Loucy (cell line): ENCODE measurements at regions not wholly inside any gene's neighbourhood (a gene's known extent, or its start where the extent isn't known, plus 50 kb on each side); places are given as distances from the start of the nearest gene placed in this dataset.

Experiments
- H2AFZ ChIP-seq: fragments of 200-600 bp; sonication (generic); 2 replicates; pipeline ENCODE4 v1.6.0; 2016; ENCODE audit warnings: antibody characterized with exemption, mild to moderate bottlenecking, low read length, moderate library complexity
- H3F3A ChIP-seq: fragments of 200-600 bp; 2 replicates; pipeline ENCODE4 v1.6.0; 2016; ENCODE audit warnings: antibody characterized with exemption, low read depth, mild to moderate bottlenecking
- H3K27me3 ChIP-seq: fragments of 200-600 bp; sonication (generic); 2 replicates; pipeline ENCODE4 v1.6.1; 2014; ENCODE audit warnings: low read length, mild to moderate bottlenecking; ENCODE audit not compliant: insufficient read depth, poor library complexity, severe bottlenecking
- H3K36me3 ChIP-seq: fragments of 200-600 bp; sonication (generic); 2 replicates; pipeline ENCODE4 v1.6.1; 2016; ENCODE audit warnings: low read length; ENCODE audit not compliant: insufficient read depth
- H3K4me1 ChIP-seq: fragments of 200-600 bp; sonication (generic); 2 replicates; pipeline ENCODE4 v1.5.1; 2014; ENCODE audit warnings: low read length, mild to moderate bottlenecking; ENCODE audit not compliant: insufficient read depth, poor library complexity, severe bottlenecking
- H3K4me2 ChIP-seq: fragments of 200-600 bp; sonication (generic); 2 replicates; pipeline ENCODE4 v1.6.0; 2014; ENCODE audit warnings: antibody characterized with exemption, low read length, low read depth, mild to moderate bottlenecking; ENCODE audit not compliant: poor library complexity, severe bottlenecking
- H3K4me3 ChIP-seq: fragments of 200-600 bp; sonication (generic); 2 replicates; pipeline ENCODE4 v1.5.1; 2014; ENCODE audit warnings: low read length, mild to moderate bottlenecking, mixed read lengths; ENCODE audit not compliant: poor library complexity, severe bottlenecking
- H3K79me2 ChIP-seq: fragments of 200-600 bp; sonication (generic); 2 replicates; pipeline ENCODE4 v1.6.1; 2014; ENCODE audit warnings: low read length; ENCODE audit not compliant: insufficient read depth
- H3K9ac ChIP-seq: fragments of 200-600 bp; sonication (generic); 2 replicates; pipeline ENCODE4 v1.6.0; 2014; ENCODE audit warnings: mild to moderate bottlenecking, low read depth, low read length, moderate library complexity; ENCODE audit not compliant: poor library complexity, severe bottlenecking
- H3K9me2 ChIP-seq: fragments of 200-600 bp; sonication (generic); replicated peaks from 2 replicates; pipeline ENCODE4 v1.6.1; 2016; ENCODE audit warnings: low read depth, low read length, mixed read lengths
- H3K9me3 ChIP-seq: fragments of 200-600 bp; sonication (generic); 2 replicates; pipeline ENCODE4 v1.6.1; 2014; ENCODE audit warnings: mild to moderate bottlenecking, antibody characterized with exemption, low read length, low read depth; ENCODE audit not compliant: insufficient read depth
- H4K20me1 ChIP-seq: fragments of 200-600 bp; sonication (generic); 2 replicates; pipeline ENCODE4 v1.6.0; 2014; ENCODE audit warnings: antibody characterized with exemption, low read length, mild to moderate bottlenecking; ENCODE audit not compliant: insufficient read depth, poor library complexity, severe bottlenecking
- EZH2phosphoT487 ChIP-seq: fragments of 200-600 bp; IDR thresholded peaks from 2 replicates; pipeline ENCODE4 v1.6.1; 2018; ENCODE audit warnings: antibody characterized with exemption, mild to moderate bottlenecking, moderate library complexity, borderline replicate concordance
- TF ChIP-seq, protein P1 (sequence below): fragments of 200-600 bp; sonication (generic); conservative IDR thresholded peaks from 2 replicates; pipeline ENCODE4 v1.5.1; 2014; ENCODE audit warnings: mild to moderate bottlenecking, antibody characterized with exemption, low read length

DNA sequence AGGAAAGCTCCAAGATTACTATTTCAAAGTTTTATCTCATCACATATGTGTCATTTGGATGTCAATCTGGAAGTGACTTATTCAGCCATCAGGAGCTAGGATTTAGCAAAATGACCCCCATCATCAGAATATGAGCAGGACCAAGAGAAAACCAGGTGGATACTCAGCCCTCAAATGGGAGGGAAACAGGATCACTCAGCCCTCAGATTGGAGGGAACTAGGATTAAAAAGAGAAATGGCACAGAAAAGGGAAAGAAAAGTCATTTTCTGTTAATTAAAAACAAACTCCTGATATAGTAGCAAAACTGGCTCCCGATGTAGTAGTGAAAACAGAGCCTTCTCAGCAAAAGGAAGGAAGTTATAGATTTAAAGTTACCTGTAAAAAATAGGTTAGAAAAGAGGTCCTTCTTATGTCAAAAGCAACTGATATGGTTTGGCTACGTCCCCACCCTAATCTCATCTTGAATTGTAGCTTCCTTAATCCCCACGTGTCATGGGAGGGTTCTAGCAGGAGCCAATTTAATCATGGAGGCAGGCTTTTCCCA is 69.0 kb upstream of the MYCN start:
- H3K4me3 ChIP-seq = no peak overlapping the region
- no peak for TF ChIP-seq EZH2phosphoT487

DNA sequence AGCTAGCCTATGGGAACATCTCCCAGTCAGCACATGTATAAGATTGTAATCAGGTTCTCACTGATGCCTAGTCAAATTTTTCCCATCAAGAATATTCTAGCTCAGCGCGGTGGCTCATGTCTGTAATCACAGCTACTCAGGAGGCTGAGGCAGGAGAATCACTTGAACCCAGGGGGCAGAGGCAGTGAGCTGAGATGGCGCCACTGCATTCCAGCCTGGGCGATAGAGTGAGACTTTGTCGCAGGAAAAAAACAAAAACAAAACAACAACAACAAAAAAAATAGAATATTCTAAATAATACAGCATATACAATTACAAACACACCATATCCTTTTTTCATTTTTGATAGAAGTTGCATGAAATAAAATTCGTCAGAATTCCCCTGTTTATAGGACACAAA is 67.5 kb upstream of the MYCN start:
- Histone ChIP-seq H2AFZ (no peak overlapping the region), H3K4me1 (no peaks in the 10 kb centered on the region), H3K36me3 (no peaks in the 10 kb centered on the region), H3K79me2 (no peaks in the 10 kb centered on the region), H3F3A (no peaks in the 10 kb centered on the region), H3K9me2 (no peaks in the 10 kb centered on the region), H3K27me3 (no peaks in the 10 kb centered on the region), H3K4me2 (no peak overlapping the region), H3K4me3 (no peak overlapping the region), H3K9ac (no peak overlapping the region), H3K9me3 (no peaks in the 10 kb centered on the region), H4K20me1 (no peaks in the 10 kb centered on the region)
- no peak for TF ChIP-seq EZH2phosphoT487
- TF ChIP-seq, protein P1, sequence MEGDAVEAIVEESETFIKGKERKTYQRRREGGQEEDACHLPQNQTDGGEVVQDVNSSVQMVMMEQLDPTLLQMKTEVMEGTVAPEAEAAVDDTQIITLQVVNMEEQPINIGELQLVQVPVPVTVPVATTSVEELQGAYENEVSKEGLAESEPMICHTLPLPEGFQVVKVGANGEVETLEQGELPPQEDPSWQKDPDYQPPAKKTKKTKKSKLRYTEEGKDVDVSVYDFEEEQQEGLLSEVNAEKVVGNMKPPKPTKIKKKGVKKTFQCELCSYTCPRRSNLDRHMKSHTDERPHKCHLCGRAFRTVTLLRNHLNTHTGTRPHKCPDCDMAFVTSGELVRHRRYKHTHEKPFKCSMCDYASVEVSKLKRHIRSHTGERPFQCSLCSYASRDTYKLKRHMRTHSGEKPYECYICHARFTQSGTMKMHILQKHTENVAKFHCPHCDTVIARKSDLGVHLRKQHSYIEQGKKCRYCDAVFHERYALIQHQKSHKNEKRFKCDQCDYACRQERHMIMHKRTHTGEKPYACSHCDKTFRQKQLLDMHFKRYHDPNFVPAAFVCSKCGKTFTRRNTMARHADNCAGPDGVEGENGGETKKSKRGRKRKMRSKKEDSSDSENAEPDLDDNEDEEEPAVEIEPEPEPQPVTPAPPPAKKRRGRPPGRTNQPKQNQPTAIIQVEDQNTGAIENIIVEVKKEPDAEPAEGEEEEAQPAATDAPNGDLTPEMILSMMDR = no peak

More for the DNA sequence above, 69.0 kb upstream of the MYCN start:
- Histone ChIP-seq H3F3A (no peaks in the 10 kb centered on the region), H3K36me3 (no peaks in the 10 kb centered on the region), H3K9me2 (no peaks in the 10 kb centered on the region), H3K79me2 (no peaks in the 10 kb centered on the region), H3K27me3 (no peaks in the 10 kb centered on the region), H3K9me3 (no peaks in the 10 kb centered on the region), H3K4me1 (no peaks in the 10 kb centered on the region), H3K4me2 (no peak overlapping the region), H2AFZ (no peak overlapping the region), H4K20me1 (no peaks in the 10 kb centered on the region), H3K9ac (no peak overlapping the region)

DNA sequence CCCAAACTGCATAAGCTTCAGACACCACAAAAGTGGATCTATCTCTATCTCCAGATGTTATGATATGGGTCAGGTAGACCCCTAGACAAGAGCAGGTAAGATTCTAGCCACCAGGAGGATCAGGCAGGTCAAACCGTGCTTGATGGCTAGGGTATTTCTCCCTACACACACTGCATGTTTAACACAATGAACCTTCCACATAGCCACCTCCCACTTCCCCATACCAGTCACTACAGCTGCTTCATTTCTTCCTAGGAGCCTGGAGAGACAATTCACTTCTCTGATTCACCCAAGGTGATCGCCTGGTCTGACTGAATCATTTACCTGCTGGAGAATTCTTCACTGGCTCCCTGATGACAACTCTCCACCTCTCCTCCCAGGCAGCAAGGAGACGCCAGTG is 66.0 kb upstream of the MYCN start:
- Histone ChIP-seq H3K9me2 (no peaks in the 10 kb centered on the region), H3K27me3 (no peaks in the 10 kb centered on the region), H2AFZ (no peak overlapping the region), H3K79me2 (no peaks in the 10 kb centered on the region), H3K36me3 (no peaks in the 10 kb centered on the region), H4K20me1 (no peaks in the 10 kb centered on the region), H3K4me3 (no peak overlapping the region), H3K4me2 (no peak overlapping the region), H3K4me1 (no peaks in the 10 kb centered on the region), H3F3A (no peaks in the 10 kb centered on the region), H3K9ac (no peak overlapping the region), H3K9me3 (no peaks in the 10 kb centered on the region)
- TF ChIP-seq EZH2phosphoT487 = no peak
- TF ChIP-seq, protein P1 = no peak
